ENCODE measurements at regions not wholly inside any gene's neighbourhood (a gene's known extent, or its start where the extent isn't known, plus 50 kb on each side); places are given as distances from the start of the nearest gene placed in this dataset.

DNA sequence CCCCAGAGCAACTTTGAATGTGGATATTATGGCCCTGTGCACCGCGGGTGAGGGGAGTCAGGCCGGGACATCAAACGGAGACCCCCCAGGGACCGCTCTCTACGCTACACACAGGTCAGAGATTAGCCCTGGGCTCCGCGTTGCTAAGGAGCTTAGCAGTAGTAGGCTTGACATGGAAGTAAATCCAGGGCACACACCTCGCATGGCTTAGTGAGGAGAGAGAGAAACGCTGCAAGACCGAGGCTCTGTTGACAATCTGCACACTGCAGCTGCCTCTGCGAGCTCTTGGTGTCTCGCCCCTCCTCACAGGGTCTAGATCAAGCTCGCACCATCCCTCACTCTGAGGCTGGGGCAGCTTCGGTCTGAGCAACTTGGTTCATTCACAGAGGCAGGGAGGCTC lies 116.1 kb upstream of the CDH4 start:
- ATAC-seq: no peak
- intact Hi-C loops (cut with DNase I): no loop called here
- no peak for DNase-seq (ENCODE audit: missing footprints)

DNA sequence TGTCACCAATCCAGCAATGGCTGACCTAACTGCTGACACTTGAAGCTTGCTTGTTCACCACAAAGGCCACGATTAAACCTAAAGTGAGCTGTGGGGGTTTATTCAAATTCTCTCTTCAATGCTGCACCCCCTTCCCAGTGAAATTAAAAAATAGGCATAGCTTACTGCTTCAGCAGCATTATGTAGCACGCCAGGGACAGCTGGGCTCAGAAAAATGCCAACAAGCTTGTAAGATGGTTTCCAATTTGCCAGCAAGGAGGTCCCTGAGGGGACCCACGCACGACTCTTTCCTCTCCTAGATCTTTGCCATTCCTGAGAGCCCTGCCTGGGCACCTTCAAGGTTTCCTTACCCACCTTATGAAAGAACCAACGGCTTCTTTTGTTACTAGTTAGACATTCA lies 113.5 kb upstream of the CDH4 start:
- ATAC-seq (no peak), DNase-seq (ENCODE audit: missing footprints) (no peak)
- intact Hi-C loops (cut with DNase I): no loop called here

DNA sequence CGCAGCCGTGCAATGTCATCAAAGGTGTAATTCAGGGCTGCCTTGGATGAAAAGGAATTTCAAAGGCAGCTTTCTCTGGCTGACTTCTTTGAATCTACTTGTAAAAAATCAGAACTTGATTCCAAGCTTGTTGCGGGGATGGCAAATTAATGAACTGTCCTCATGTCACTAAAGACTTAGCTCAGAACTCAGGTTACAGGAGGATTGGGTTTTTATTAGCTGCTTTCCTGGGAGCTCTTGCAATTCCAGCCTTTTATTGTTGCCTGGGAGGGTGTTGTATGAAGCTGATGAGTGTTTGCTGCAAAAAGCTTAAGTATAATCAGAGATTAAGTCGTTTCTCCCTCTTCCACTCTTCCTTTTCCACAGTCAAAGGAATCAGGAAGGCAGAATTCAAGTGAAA lies 113.0 kb upstream of the CDH4 start:
- DNase-seq (ENCODE audit: missing footprints) (no peak), ATAC-seq (no peak)
- intact Hi-C loops (cut with DNase I): no loop called here

DNA sequence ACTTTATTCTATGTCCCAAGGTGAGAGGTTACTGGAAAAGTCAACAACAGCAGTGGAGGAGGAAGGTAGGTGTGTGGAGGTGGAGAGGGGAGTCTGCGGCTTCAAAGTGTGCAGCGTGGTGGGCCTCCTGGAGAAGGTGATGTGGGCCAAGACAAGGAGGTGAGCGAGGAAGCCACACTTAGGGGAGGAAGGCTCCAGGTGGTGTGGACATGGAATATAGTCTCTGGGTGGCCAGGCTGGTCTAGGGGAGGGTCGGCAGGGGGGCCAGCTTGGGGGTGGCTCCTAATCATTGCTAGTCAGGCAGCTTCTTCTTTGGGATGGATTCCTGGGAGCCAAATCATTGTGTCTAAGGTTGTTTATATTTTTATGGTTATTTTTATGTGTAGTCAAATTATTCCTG lies 111.5 kb upstream of the CDH4 start:
- intact Hi-C loops (cut with DNase I): no loop called here
- DNase-seq (ENCODE audit: missing footprints): no peak
- no peak for ATAC-seq

DNA sequence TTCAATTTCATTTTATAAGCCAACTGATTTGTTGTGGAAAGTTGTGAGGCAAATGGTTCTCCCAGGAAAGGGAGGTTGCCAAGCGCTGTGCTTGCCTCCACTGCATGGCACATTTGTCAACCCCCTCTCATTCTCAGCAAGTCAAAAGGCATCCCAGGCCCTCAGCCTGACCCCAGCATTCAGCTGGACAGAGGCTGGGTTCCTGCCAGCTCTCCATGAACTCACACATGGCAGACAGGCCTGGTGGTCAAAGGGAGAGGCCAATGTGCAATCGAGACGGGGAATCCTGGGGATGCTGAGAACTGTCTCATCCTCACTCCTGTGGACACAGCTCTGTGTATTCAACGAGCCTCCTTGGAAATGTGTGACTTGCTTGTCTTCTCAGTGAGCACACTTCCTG lies 106.0 kb upstream of the CDH4 start:
- ATAC-seq: no peak
- no peak for DNase-seq (ENCODE audit: missing footprints)
- intact Hi-C loops (cut with DNase I): no loop called here

DNA sequence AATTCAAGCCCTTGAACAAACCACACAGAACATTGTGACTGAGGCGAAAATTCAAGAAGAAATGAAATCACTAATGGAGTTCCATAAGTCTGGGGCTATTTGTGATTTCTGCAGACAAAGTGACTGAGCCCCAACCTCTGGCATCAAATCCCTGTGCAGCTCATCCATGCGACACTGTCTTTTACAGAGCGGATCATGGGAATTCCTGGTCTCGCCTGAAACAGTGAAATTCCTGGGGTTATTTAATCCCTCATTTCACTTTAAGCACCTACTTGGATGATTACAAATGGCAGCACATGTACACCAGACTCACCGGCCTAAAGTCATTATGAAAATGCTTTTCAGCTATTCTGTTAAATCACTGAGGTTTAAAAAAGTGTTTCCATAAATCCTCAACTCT lies 102.4 kb upstream of the CDH4 start:
- DNase-seq (ENCODE audit: missing footprints): no peak
- intact Hi-C loops (cut with DNase I): no loop called here
- ATAC-seq: no peak

DNA sequence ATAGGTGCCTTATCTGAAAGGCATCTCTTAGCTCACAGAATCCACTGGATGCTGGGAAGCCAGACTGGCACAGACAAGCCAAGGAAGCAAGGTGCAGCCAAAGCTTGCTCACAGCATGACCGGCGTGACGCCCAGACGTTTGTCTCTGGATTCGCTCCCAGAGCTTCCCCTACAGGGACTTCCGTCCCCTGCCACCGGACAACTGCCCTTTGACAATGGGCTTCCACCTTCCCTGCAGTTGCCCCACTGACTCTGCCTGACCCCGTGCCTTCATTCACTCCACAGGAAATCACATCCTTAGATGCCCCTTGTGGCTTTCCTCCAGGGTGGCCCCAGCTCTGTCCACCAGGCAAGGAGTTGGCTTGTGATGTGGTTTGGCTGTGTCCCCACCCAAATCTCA lies 94.8 kb upstream of the CDH4 start:
- DNase-seq (ENCODE audit: missing footprints) (no peak), ATAC-seq (no peak)
- intact Hi-C loops (cut with DNase I): no loop called here

DNA sequence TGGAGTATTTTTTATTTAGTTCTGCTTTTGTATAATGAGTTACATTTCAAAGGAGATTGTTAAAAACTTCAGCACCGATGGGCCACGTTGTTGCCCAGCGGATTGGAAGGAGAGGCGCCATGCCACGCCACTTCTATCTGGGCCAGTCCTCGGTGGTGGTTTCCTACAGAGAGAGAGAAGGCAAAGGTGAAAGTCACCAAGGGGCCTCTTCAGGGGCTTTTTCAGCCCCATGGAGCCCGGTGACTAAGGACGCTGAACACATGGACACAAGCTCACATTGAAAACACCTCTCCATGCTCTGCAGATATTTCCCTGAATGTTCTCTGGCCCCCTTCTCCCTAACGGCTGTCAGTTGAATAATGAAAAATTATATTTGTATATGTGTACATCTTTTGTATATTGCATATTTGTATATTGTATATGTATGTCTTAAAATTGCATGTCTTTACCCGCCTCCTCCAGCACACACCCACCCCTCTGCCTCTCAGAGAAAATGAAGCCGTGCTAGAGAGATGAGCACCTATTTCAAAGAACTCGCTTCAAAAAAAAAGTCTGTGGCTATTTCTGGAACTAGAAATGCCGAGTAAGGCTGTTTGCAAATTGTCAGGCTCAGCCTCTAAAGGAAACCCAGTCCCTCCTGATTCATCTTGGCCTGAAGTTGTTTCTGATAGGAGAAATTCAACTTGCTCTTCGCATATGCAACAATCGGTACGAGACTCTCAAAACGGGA lies 91.9 kb upstream of the CDH4 start:
- intact Hi-C loops (cut with DNase I): no loop called here
- DNase-seq (ENCODE audit: missing footprints) (no peak), ATAC-seq (no peak)

DNA sequence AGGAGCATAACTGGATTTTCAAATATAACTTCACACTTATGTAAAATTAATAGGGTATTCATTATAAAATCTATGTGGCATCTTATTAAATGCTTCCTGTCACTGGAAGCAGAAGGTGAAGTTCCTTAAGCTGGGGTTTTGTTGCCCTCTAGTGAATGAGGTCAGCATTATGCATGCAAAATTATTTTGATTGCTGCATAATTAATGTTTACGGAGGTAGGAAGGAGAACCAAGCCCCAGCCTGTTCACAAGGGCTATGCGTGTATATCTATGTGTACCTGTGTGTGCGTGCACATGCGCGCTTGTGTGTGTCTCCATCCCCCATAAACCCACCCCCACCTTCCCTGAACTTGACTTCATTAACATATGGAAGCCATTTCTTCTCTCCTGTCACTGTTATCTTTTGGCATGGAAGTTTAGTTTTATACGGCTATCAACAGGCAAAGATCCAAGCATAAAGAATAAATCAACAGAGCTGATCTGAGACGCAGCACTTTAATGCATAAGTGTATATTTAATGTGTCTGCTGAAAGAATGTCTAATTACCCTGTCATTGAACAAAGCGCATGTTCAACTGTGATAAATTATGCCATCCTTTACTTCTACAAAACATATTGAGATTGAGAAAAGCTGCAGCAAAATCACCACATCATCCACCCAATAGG lies 90.2 kb upstream of the CDH4 start:
- ATAC-seq (no peak), DNase-seq (ENCODE audit: missing footprints) (no peak)
- intact Hi-C loops (cut with DNase I): no loop called here

DNA sequence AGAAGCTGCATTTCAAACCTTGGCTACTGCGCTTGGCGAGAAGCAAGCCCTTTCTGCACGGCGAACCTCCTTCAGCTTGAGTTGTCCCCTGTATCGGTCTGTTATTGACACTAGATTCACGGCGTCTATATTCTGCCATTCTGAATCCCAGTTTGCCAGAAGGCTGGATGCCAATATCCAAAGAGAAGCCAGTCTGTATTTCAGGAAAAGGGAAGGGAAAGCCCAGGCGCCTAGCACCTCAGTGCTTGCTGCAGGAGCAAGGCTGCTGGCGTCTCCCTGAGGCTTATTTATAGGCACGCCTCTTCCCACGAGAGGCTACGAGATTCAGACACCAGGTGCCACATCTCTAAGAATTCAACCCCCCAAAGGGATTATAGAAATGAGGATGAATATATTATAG lies 89.6 kb upstream of the CDH4 start:
- intact Hi-C loops (cut with DNase I): no loop called here
- DNase-seq (ENCODE audit: missing footprints) (no peak), ATAC-seq (no peak)

DNA sequence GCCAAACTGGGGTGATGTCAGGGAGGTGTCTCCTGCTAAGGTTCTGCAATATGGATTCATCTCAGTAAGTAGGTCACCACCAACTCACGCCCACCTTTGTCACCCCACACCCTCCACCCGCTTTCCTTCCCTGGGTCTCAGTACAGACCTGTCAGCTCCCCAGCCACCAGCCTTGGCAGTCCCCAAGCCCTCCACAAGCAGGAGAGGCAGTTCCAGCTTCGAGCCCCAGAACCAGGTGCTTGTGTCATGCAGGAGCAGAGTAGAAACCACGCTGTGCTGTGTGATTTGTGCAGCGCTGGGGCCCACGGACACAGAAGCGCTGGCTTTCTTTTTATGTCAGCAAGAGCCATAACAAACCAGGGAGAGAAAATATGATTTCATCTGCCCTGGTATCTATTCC lies 89.0 kb upstream of the CDH4 start:
- intact Hi-C loops (cut with DNase I): no loop called here
- ATAC-seq: no peak
- DNase-seq (ENCODE audit: missing footprints): no peak

DNA sequence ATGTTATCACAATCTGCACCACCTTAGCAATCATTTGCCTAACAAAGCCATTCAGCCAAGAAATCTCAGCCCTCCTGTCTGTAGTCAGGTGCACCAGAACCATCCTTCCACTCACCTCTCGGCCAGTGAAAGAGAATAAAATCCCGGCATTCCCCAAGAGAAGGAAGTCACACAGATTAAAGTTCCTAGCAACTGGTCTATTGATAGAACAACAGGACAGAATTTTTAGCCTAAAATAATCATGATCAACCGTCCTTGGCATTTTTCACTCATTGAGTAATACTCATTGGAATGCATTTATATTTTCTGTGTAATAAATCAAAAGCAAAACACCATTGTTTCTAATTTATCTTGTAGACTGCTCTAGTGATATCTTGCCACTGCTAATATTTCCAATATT lies 85.7 kb upstream of the CDH4 start:
- intact Hi-C loops (cut with DNase I): no loop called here
- ATAC-seq (no peak), DNase-seq (ENCODE audit: missing footprints) (no peak)

DNA sequence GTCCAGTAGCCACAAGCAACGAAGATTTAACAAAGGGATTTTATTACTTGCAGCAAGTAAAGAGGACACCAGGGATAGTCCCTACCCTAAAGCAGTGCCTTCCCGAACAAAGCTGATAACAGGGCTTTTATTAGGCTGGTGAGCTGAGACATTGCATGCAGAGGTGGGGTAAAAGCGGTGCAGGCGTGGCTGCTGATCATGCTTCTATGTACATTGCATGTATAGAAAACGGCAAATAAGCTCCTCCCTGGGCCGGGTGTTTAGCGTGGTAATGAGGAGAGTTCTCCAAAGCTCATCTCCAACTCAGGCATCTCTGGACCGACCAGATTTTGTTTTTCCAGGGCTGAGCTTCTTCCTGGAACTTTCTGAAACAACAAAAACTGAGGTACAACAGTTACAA lies 83.5 kb upstream of the CDH4 start:
- DNase-seq (ENCODE audit: missing footprints) (no peak), ATAC-seq (no peak)
- intact Hi-C loops (cut with DNase I): no loop called here

DNA sequence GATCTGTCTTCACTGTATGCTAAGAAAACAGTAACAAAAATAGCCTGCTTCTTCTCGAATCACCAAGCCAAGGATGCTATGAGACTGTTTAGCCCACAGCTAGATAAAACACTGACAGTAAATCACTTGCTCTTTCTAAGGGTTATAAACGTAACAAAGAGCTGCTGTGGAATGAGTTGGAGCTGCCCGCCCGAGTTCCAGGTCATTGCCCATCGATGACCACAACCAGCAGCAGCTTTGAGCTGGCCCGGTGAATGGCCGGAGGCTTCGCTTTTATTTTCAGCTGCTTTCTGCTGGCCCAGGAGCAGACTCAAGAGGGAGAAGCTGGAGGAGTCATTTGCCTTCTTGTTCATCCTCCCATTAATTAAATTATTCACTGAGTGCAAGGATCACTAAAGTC lies 82.2 kb upstream of the CDH4 start:
- ATAC-seq (no peak), DNase-seq (ENCODE audit: missing footprints) (no peak)
- intact Hi-C loops (cut with DNase I): no loop called here

DNA sequence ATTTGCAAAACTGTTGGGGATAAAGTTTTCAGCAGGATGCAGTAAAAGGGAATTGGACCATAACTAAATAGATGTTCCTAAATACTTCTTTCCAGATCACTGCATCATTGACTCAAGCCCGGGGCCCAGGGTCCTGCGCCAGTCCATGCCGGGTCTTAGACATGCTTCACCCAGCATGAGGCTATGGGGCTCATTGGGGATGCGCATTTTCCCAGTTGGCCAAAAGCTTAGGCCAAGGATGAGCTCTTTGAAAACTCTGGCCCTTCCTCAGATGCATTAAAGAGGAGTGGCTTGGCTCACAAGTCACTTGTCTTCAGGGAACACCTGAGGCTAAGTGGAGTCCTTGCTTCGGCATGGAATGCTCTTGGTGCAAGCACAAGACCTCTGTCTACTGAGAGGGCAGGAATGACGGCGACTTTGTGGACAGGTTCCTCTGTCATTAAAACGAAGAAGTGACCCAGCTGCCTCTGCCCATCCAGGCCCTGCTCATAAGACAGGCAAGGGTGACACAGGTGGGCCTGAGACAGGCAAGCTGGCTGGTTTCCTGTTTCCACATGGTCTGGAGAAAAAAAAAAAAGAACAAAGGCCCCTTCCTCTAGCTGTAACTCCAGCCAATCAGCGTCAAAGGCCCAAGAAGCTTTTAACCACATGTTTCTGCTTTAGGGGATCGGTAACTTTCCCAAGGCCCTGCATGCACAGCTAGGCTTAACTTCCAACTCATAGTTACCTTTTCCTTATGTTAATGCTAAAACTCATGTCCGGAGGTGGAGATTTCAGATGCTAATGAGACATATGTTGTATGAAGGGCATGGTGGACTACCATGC lies 81.4 kb upstream of the CDH4 start:
- DNase-seq (ENCODE audit: missing footprints) (no peak), ATAC-seq (no peak)
- intact Hi-C loops (cut with DNase I): no loop called here

DNA sequence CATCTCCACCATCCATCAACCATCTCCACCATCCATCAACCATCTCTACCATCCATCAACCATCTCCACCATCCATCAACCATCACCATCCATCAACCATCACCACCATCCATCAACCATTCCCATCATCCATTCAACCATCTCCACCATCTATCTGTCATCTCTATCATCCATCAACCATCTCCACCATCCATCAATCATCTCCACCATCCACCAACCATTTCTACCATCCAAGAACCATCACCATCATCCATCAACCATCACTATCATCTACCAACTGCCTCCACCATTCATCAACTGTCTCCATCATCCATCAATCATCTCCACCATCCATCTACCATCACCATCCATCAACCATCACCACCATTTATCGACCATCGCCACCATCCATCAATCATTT lies 78.8 kb upstream of the CDH4 start:
- ATAC-seq (no peak), DNase-seq (ENCODE audit: missing footprints) (no peak)
- intact Hi-C loops (cut with DNase I): no loop called here

DNA sequence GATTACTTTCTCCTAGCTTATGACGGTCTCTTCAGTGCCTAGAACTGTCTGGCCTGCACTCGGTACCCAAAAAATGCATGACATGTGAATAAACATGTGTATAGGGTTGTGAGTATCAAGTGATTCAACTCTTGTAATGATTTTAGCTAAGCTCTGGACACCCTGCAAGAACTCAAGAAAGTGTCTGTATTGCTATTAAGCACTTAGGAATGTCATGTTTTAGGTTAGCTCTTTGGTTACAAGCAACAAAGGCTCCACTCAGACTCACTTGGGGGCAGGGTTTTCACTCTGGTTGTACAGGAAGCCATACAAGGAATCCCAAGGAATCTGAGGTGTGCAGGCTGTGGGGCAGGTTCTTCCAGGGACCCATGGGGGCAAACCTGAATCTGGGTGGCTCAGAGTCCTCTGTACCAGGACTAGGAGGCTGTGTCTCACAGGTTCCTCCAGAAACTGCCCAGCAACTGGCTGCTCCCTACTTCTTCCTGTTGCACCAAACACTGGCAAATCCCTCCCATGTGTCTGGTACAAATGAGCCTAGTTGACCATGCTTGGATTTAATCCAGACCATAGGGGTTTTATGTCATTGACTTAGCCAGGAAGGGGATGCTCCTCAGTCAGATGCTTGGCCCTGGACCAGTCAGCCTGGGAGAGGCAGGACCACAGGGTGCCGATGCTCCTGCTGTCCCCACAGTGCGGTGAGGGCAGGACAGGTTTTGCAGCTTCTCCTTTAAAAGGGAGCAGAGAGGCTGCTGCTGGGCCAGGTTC lies 77.9 kb upstream of the CDH4 start:
- intact Hi-C loops (cut with DNase I): no loop called here
- no peak for DNase-seq (ENCODE audit: missing footprints)
- no peak for ATAC-seq

DNA sequence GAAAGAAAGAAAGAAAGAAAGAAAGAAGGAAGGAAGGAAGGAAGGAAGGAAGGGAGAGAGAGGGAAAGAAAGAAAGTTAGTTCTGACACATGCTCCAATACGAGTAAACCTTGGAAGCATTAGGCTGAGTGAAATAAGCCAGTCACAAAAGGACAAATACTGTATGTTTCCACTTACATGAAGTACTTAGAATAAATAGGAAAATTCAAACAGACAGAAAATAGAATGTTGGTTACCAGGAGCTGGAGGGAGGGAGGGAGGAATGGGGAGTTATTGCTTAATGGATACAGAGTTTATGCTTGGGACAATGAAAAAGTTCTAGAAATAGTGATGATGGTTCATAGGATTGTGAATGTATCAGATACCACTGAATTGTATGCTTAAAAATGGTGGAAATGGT lies 75.2 kb upstream of the CDH4 start:
- DNase-seq (ENCODE audit: missing footprints) (no peak), ATAC-seq (no peak)
- intact Hi-C loops (cut with DNase I): no loop called here

DNA sequence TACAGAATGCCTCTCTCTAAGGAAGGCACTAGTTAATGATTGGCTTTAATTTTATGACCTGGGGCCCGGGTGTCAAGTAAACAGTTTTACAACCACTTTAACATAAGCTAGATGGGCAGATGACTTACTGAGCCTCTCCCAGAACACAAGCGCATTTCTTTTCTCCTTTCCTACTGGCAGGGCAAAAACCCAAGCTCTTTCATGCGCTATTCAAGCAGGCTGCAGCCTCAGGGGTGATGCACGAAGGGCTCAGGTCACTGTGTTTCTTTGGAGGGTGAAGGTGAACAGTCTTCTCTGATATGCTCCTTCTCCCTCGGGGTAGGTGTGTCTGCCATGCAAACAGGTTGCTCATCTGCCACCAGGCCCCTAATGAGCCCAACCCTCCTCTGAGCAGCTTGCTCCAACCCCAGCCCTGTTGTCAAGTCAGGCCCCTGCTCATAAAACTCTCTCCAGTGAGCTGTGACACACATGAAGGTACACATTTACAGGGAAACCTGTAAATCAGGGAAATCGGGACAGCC lies 73.5 kb upstream of the CDH4 start:
- intact Hi-C loops (cut with DNase I): no loop called here
- no peak for ATAC-seq
- DNase-seq (ENCODE audit: missing footprints): no peak

All from Right ventricle myocardium inferior (tissue), 1 donor.